GM23338 (cell line): ENCODE measurements at regions not wholly inside any gene's neighbourhood (a gene's known extent, or its start where the extent isn't known, plus 50 kb on each side); places are given as distances from the start of the nearest gene placed in this dataset.

Experiments
- ATAC-seq: fragments of 200-7000 bp; cut with Tn5 transposase; 3 replicates; pipeline ENCODE4 v1.9.1; 2020
- DNase-seq: peaks from one replicate; pipeline ENCODE4 v3.0.0-alpha.2; 2015; ENCODE audit warnings: low spot score
- H2AFZ ChIP-seq: fragments of 200-600 bp; sonication (generic); 2 replicates; pipeline ENCODE4 v1.8.0; 2016; ENCODE audit warnings: antibody characterized with exemption, mild to moderate bottlenecking, moderate library complexity
- H3F3A ChIP-seq: fragments of 200-600 bp; sonication (generic); replicated peaks from 2 replicates; pipeline ENCODE4 v1.8.0; 2017; ENCODE audit warnings: antibody characterized with exemption, mixed run types, low read depth
- H3K27ac ChIP-seq: fragments of 200-600 bp; sonication (generic); 2 replicates; pipeline ENCODE4 v1.6.1; 2016; ENCODE audit warnings: low read depth
- H3K27me3 ChIP-seq: fragments of 200-600 bp; sonication (generic); 2 replicates; pipeline ENCODE4 v1.8.0; 2016; ENCODE audit warnings: mild to moderate bottlenecking, mixed run types, moderate library complexity; ENCODE audit not compliant: insufficient read depth
- H3K36me3 ChIP-seq: fragments of 200-600 bp; sonication (generic); 2 replicates; pipeline ENCODE4 v1.8.0; 2016; ENCODE audit warnings: mild to moderate bottlenecking; ENCODE audit not compliant: insufficient read depth
- H3K4me1 ChIP-seq: fragments of 200-600 bp; sonication (generic); 2 replicates; pipeline ENCODE4 v1.8.0; 2016; ENCODE audit warnings: mild to moderate bottlenecking, moderate library complexity; ENCODE audit not compliant: insufficient read depth
- H3K4me2 ChIP-seq: fragments of 200-600 bp; sonication (generic); 2 replicates; pipeline ENCODE4 v1.7.1; 2017; ENCODE audit warnings: mixed run types
- H3K4me3 ChIP-seq: fragments of 200-600 bp; sonication (generic); 2 replicates; pipeline ENCODE4 v1.6.1; 2016; ENCODE audit warnings: mixed run types
- H3K79me2 ChIP-seq: fragments of 200-600 bp; sonication (generic); replicated peaks from 2 replicates; pipeline ENCODE4 v1.8.0; 2017; ENCODE audit warnings: mild to moderate bottlenecking; ENCODE audit not compliant: insufficient read depth
- H3K9me2 ChIP-seq: fragments of 200-600 bp; sonication (generic); 2 replicates; pipeline ENCODE4 v1.8.0; 2017; ENCODE audit not compliant: insufficient read depth
- H4K20me1 ChIP-seq: fragments of 200-600 bp; sonication (generic); replicated peaks from 2 replicates; pipeline ENCODE4 v1.8.0; 2017; ENCODE audit warnings: mild to moderate bottlenecking; ENCODE audit not compliant: insufficient read depth
- H3K27ac Mint-ChIP-seq: 2 replicates; pipeline ENCODE4 v1.8.0; 2020; ENCODE audit warnings: inconsistent platforms, mild to moderate bottlenecking, moderate library complexity, mixed read lengths
- H3K27me3 Mint-ChIP-seq: 3 replicates; pipeline ENCODE4 v1.8.0; 2022; ENCODE audit warnings: low read depth, mild to moderate bottlenecking, moderate library complexity, mixed read lengths, inconsistent platforms; ENCODE audit not compliant: insufficient read depth, poor library complexity
- H3K36me3 Mint-ChIP-seq: 3 replicates; pipeline ENCODE4 v1.8.0; 2021; ENCODE audit warnings: low read depth, mild to moderate bottlenecking, inconsistent platforms, moderate library complexity, mixed read lengths
- H3K4me1 Mint-ChIP-seq: 3 replicates; pipeline ENCODE4 v1.8.0; 2020; ENCODE audit warnings: mild to moderate bottlenecking, inconsistent platforms, mixed read lengths
- H3K4me3 Mint-ChIP-seq: 3 replicates; pipeline ENCODE4 v1.8.0; 2021; ENCODE audit warnings: moderate library complexity, mild to moderate bottlenecking, inconsistent platforms, mixed read lengths
- H3K9me3 Mint-ChIP-seq: 3 replicates; pipeline ENCODE4 v1.8.0; 2020; ENCODE audit warnings: moderate library complexity, mild to moderate bottlenecking, inconsistent platforms, mixed read lengths
- CREB1 ChIP-seq: fragments of 250-450 bp; sonication (Bioruptor Pico); IDR thresholded peaks from 2 replicates; pipeline ENCODE4 v1.5.0; 2020; ENCODE audit warnings: low read depth, mild to moderate bottlenecking, moderate library complexity
- EZH2phosphoT487 ChIP-seq: fragments of 200-600 bp; sonication (generic); IDR thresholded peaks from one replicate; pipeline ENCODE4 v1.8.1; 2018; ENCODE audit warnings: antibody characterized with exemption; ENCODE audit not compliant: unreplicated experiment
- NANOG ChIP-seq: IDR thresholded peaks from 2 replicates; pipeline ENCODE4 v1.6.1; 2016; ENCODE audit warnings: antibody characterized with exemption, borderline replicate concordance
- POLR2AphosphoS5 ChIP-seq: IDR thresholded peaks from 2 replicates; pipeline ENCODE4 v1.6.1; 2016; ENCODE audit warnings: antibody characterized with exemption, low read depth
- REST ChIP-seq: IDR thresholded peaks from one replicate; pipeline ENCODE4 v1.6.1; 2018; ENCODE audit warnings: antibody characterized with exemption; ENCODE audit not compliant: unreplicated experiment
- STAT1 ChIP-seq: IDR thresholded peaks from one replicate; pipeline ENCODE4 v1.6.1; 2016; ENCODE audit warnings: antibody characterized with exemption; ENCODE audit not compliant: unreplicated experiment
- TF ChIP-seq, protein P1 (sequence below): fragments of 250-450 bp; sonication (Bioruptor Pico); IDR thresholded peaks from 2 replicates; pipeline ENCODE4 v1.5.0; 2020; ENCODE audit warnings: mild to moderate bottlenecking, moderate library complexity
- TF ChIP-seq, protein P2 (sequence below): IDR thresholded peaks from 2 replicates; pipeline ENCODE4 v1.6.1; 2016; ENCODE audit warnings: antibody characterized with exemption

- TF ChIP-seq, protein P1, sequence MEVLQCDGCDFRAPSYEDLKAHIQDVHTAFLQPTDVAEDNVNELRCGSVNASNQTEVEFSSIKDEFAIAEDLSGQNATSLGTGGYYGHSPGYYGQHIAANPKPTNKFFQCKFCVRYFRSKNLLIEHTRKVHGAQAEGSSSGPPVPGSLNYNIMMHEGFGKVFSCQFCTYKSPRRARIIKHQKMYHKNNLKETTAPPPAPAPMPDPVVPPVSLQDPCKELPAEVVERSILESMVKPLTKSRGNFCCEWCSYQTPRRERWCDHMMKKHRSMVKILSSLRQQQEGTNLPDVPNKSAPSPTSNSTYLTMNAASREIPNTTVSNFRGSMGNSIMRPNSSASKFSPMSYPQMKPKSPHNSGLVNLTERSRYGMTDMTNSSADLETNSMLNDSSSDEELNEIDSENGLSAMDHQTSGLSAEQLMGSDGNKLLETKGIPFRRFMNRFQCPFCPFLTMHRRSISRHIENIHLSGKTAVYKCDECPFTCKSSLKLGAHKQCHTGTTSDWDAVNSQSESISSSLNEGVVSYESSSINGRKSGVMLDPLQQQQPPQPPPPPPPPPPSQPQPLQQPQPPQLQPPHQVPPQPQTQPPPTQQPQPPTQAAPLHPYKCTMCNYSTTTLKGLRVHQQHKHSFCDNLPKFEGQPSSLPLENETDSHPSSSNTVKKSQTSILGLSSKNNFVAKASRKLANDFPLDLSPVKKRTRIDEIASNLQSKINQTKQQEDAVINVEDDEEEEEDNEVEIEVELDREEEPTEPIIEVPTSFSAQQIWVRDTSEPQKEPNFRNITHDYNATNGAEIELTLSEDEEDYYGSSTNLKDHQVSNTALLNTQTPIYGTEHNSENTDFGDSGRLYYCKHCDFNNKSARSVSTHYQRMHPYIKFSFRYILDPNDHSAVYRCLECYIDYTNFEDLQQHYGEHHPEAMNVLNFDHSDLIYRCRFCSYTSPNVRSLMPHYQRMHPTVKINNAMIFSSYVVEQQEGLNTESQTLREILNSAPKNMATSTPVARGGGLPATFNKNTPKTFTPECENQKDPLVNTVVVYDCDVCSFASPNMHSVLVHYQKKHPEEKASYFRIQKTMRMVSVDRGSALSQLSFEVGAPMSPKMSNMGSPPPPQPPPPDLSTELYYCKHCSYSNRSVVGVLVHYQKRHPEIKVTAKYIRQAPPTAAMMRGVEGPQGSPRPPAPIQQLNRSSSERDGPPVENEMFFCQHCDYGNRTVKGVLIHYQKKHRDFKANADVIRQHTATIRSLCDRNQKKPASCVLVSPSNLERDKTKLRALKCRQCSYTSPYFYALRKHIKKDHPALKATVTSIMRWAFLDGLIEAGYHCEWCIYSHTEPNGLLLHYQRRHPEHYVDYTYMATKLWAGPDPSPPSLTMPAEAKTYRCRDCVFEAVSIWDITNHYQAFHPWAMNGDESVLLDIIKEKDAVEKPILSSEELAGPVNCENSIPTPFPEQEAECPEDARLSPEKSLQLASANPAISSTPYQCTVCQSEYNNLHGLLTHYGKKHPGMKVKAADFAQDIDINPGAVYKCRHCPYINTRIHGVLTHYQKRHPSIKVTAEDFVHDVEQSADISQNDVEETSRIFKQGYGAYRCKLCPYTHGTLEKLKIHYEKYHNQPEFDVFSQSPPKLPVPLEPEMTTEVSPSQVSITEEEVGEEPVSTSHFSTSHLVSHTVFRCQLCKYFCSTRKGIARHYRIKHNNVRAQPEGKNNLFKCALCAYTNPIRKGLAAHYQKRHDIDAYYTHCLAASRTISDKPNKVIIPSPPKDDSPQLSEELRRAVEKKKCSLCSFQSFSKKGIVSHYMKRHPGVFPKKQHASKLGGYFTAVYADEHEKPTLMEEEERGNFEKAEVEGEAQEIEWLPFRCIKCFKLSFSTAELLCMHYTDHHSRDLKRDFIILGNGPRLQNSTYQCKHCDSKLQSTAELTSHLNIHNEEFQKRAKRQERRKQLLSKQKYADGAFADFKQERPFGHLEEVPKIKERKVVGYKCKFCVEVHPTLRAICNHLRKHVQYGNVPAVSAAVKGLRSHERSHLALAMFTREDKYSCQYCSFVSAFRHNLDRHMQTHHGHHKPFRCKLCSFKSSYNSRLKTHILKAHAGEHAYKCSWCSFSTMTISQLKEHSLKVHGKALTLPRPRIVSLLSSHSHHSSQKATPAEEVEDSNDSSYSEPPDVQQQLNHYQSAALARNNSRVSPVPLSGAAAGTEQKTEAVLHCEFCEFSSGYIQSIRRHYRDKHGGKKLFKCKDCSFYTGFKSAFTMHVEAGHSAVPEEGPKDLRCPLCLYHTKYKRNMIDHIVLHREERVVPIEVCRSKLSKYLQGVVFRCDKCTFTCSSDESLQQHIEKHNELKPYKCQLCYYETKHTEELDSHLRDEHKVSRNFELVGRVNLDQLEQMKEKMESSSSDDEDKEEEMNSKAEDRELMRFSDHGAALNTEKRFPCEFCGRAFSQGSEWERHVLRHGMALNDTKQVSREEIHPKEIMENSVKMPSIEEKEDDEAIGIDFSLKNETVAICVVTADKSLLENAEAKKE (CRISPR knock-in tag) = no peak
- TF ChIP-seq POLR2AphosphoS5 (no peak), CREB1 (CRISPR knock-in tag) (no peak), STAT1 (no peak)
- TF ChIP-seq, protein P2, sequence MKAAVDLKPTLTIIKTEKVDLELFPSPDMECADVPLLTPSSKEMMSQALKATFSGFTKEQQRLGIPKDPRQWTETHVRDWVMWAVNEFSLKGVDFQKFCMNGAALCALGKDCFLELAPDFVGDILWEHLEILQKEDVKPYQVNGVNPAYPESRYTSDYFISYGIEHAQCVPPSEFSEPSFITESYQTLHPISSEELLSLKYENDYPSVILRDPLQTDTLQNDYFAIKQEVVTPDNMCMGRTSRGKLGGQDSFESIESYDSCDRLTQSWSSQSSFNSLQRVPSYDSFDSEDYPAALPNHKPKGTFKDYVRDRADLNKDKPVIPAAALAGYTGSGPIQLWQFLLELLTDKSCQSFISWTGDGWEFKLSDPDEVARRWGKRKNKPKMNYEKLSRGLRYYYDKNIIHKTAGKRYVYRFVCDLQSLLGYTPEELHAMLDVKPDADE = no peak
These were observed 816.3 kb downstream of the QKI start (continued) for GRCh38 chr6:164230804-164231203.

DNA sequence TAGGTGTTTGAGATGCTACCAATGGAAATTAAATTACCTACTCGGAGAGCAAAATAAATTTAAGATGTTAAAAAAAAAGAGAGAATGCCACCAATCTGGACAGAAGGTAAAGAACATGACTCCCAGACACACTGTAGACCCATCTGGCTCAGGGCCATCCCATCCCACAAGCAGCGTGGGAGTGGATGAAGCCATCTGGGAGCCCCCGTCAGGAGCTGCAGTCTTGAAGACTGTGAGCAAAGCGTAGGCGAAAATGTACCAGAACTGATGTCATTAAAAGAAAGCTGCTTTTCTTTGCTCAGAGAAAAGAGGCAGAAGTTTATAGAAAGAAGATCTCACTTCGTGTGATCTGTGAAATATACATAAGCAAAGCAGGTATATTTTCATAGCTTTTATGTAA, 815.7 kb downstream of the QKI start:
- no peaks in the 10 kb centered on the region for H3K4me1 Mint-ChIP-seq
- Histone ChIP-seq H3K4me2 (no peak overlapping the region), H3F3A (no peaks in the 10 kb centered on the region), H4K20me1 (no peaks in the 10 kb centered on the region), H3K27ac (no peak overlapping the region), H3K79me2 (no peaks in the 10 kb centered on the region), H3K4me3 (no peak overlapping the region), H3K36me3 (no peaks in the 10 kb centered on the region), H3K4me1 (no peaks in the 10 kb centered on the region), H3K27me3 (no peaks in the 10 kb centered on the region), H3K9me2 (peaks cover 17% of the 10 kb centered on the region), H2AFZ (no peak overlapping the region)
- ATAC-seq (no peak), DNase-seq (no peak)
- no peak overlapping the region for H3K4me3 Mint-ChIP-seq
- peaks cover 5% of the 10 kb centered on the region; the same call in 1 of the 3 replicates for H3K36me3 Mint-ChIP-seq
- no peaks in the 10 kb centered on the region for H3K27me3 Mint-ChIP-seq
- peaks cover 9% of the 10 kb centered on the region; the same call in 2 of the 3 replicates for H3K9me3 Mint-ChIP-seq
- H3K27ac Mint-ChIP-seq = no peak overlapping the region
- TF ChIP-seq NANOG (no peak), EZH2phosphoT487 (no peak), REST (no peak)
